ENCODE measurements at regions not wholly inside any gene's neighbourhood (a gene's known extent, or its start where the extent isn't known, plus 50 kb on each side); places are given as distances from the start of the nearest gene placed in this dataset.

DNA sequence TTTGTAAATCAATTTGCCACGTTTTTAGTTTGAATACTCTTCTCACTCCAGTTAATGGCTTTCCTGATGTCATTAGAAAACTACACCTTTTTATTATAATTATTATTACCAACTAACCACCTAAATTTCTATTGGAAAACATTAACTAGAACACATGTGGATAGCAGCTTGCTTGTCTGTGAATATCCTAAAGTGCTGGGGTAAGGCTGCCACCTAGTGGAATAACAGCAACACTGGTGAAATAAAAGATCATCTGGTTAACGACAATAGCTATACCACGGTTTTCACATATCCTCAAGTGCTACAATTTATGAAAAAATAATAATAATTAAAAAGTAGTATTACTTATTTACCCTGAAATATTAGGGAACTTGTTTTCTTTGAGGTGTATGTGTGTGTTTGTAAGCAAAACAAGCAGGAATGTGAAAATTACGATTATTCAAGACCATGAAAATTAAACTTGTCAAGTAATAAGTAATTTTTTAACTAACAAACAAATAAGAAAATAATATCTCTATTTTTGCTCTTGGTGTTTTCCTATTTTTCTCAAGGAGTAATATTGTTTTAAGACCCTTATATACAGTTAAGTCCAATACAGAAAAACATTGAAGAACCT is 130.1 kb upstream of the TECRL start:
- DNase-seq (peak in 5 of 10 donors; percentile 1 to 26 (median 6)), ATAC-seq (no peak)
- H3K4me3 Mint-ChIP-seq, result no peak overlapping the region
- H3K27me3 Mint-ChIP-seq, result no peaks in the 10 kb centered on the region
- peaks cover 0 to 7% (median 0%) of the 10 kb centered on the region in 9 donors for H3K9me3 Mint-ChIP-seq
- POLR2A ChIA-PET, result no interaction called here
- no peaks in the 10 kb centered on the region for H3K36me3 Mint-ChIP-seq
- H3K4me1 Mint-ChIP-seq, result no peaks in the 10 kb centered on the region
- H3K27ac Mint-ChIP-seq, result no peak overlapping the region

DNA sequence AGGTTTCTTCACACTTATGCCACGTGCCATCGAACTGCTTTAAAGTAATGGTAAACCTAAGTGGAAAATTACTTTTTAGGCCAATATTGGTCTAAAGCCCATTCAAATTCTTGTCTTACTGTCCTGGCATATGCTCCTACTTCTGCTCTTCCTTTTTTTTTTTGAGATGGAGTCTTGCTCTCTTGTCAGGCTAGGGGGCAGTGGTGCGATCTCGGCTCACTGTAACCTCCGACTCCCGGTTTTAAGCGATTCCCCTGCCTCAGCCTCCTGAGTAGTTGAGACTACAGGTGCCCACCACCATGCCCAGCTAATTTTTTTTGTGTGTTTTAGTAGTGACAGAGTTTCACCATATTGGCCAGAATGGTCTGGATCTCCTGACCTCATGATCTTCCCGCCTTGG is 129.0 kb upstream of the TECRL start:
- ATAC-seq (no peak), DNase-seq (no peak)
- Mint-ChIP-seq H3K27ac (no peak overlapping the region), H3K9me3 (peaks cover 0 to 8% (median 0%) of the 10 kb centered on the region in 9 donors), H3K4me3 (no peak overlapping the region), H3K4me1 (no peaks in the 10 kb centered on the region), H3K27me3 (no peaks in the 10 kb centered on the region), H3K36me3 (no peaks in the 10 kb centered on the region)
- POLR2A ChIA-PET, result no interaction called here

DNA sequence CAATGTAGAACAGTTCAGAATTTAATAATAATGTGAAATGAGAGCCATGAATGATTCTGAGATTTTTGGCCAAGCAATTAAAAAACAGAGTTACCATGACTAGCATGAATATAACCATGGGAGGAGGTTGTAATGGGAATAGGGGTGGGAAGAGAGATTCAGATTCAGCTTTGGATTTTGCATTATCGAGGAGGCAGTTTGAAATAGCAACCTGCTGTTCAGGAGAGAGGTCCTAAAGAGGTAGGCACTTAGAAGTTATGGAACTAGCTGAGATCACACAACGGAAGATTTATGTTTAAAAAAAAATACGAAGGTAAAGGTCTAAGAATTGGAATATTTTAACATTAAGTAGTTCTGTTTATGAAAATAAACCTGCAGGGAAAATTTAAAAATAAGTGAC is 124.4 kb upstream of the TECRL start:
- no peak overlapping the region for H3K4me3 Mint-ChIP-seq
- no peak for ATAC-seq

DNA sequence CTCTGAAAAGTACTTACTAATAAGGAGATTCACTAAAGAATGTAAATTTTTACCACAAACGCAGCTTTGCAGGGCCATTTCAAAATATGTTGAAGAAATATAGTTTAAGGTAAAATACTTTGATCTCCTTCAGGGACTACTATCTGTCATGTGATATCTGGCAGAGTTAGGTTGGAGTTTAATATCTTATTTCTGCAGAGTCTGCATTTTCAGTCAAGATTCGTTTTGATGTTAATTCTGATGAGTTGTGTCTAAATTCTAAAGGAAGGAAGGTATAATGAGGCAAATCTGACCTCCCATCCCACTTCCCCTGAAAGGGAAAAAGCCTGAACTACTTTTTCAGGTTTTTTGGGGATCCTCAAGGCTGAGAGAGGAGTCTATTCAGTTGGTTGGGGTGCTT is 123.9 kb upstream of the TECRL start:
- peaks cover 0 to 17% (median 3%) of the 10 kb centered on the region in 9 donors for H3K9me3 Mint-ChIP-seq
- H3K4me1 Mint-ChIP-seq, result no peaks in the 10 kb centered on the region
- H3K27ac Mint-ChIP-seq, result no peak overlapping the region
- H3K36me3 Mint-ChIP-seq, result no peaks in the 10 kb centered on the region
- ATAC-seq, result no peak
- H3K4me3 Mint-ChIP-seq, result no peak overlapping the region
- POLR2A ChIA-PET, result no interaction called here
- no peak for DNase-seq
- no peaks in the 10 kb centered on the region for H3K27me3 Mint-ChIP-seq

More for the DNA sequence above, 124.4 kb upstream of the TECRL start:
- Mint-ChIP-seq H3K4me1 (no peaks in the 10 kb centered on the region), H3K27me3 (no peaks in the 10 kb centered on the region), H3K9me3 (peaks cover 0 to 17% (median 3%) of the 10 kb centered on the region in 9 donors), H3K27ac (no peak overlapping the region), H3K36me3 (no peaks in the 10 kb centered on the region)
- no peak for DNase-seq
- POLR2A ChIA-PET, result no interaction called here

DNA sequence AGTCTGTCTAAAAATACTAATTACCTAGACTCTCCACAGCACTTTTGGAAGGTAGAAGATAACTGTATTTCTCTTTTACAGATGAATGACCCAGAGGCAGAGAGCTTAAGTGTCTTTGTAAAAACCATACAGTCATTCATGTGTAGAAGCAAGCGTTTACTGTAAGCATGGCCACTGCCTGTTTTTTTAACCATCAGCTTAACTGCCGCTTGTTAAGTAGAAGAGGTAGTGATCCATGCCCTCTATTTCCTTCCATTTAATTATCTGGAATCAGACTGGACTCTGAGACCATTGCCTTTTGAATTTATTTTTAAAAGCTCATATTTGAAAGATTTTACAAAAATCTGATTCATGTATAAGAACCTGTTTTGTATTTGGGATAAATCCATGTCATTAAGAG is 111.2 kb upstream of the TECRL start:
- POLR2A ChIA-PET, result no interaction called here
- H3K36me3 Mint-ChIP-seq, result no peaks in the 10 kb centered on the region
- ATAC-seq (no peak), DNase-seq (no peak)
- H3K27ac Mint-ChIP-seq, result no peak overlapping the region
- H3K4me1 Mint-ChIP-seq, result no peaks in the 10 kb centered on the region
- no peaks in the 10 kb centered on the region for H3K27me3 Mint-ChIP-seq
- no peak overlapping the region for H3K4me3 Mint-ChIP-seq
- peaks cover 0 to 8% (median 4%) of the 10 kb centered on the region in 9 donors for H3K9me3 Mint-ChIP-seq

DNA sequence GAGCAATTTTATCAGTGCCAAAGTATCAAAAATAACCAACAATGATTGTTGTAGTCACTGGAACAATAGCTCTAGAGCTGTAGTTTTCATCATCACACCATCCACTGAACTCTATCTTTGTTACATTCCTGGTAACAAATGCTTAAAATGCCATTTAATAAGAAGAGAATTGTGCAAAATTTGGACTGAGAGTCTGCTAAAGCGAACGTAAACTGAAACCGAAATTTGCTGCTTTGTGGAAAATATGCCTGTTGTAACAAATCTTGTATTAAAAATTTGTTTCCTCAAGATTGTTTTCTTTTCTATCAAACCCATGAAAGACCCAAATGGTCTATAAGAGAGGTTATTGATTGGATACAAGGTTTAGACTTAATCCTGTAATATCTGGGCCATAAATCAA is 109.3 kb upstream of the TECRL start:
- Mint-ChIP-seq H3K4me1 (no peaks in the 10 kb centered on the region), H3K4me3 (no peak overlapping the region), H3K27me3 (no peaks in the 10 kb centered on the region), H3K9me3 (peaks cover 0 to 8% (median 4%) of the 10 kb centered on the region in 9 donors), H3K36me3 (no peaks in the 10 kb centered on the region), H3K27ac (no peak overlapping the region)
- POLR2A ChIA-PET, result no interaction called here
- no peak for ATAC-seq
- DNase-seq, result no peak

DNA sequence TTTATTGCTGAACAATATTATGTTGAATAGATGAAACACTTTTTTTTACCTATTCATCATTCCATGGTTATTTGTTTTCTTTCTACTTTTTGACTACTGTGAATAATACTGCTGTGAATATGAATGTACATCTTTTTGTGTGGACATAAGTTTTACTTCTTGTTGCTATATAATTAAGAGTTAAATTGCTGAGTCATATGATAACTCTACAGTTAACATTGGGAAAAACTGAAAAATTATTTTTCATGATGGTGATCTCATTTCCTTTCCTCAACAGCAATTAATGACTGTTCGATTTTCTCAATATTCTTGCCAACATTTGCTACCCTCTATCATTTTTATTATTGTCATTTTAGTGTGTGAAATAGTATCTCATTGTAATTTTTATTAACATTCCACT is 106.9 kb upstream of the TECRL start:
- H3K27me3 Mint-ChIP-seq, result no peaks in the 10 kb centered on the region
- H3K4me3 Mint-ChIP-seq, result no peak overlapping the region
- DNase-seq, result no peak
- POLR2A ChIA-PET, result no interaction called here
- no peaks in the 10 kb centered on the region for H3K4me1 Mint-ChIP-seq
- H3K9me3 Mint-ChIP-seq, result peaks cover 0 to 10% (median 2%) of the 10 kb centered on the region in 9 donors
- ATAC-seq, result no peak
- H3K36me3 Mint-ChIP-seq, result no peaks in the 10 kb centered on the region
- no peak overlapping the region for H3K27ac Mint-ChIP-seq

DNA sequence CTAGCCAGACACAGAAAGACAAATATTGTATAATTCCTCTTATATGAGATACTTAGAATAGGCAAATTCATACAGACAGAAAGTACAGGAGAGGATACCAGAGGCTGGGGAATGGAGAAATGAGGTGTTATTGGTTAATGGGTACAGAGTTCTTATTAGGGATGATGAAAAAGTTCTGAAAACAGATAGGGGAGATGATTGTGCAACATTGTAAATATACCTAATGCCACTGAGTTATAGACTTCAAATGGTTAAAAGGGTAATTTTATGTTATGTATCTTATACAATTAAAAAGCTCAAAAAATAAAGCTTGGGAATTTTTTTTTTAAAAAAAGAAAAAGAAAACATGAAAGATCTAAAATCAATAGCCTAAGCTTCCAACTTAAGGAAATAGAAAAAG is 98.8 kb upstream of the TECRL start:
- Mint-ChIP-seq H3K27me3 (no peaks in the 10 kb centered on the region), H3K9me3 (peaks cover 0 to 27% (median 6%) of the 10 kb centered on the region in 9 donors), H3K4me1 (no peaks in the 10 kb centered on the region), H3K4me3 (no peak overlapping the region), H3K27ac (no peak overlapping the region), H3K36me3 (no peaks in the 10 kb centered on the region)
- DNase-seq, result no peak
- no peak for ATAC-seq
- POLR2A ChIA-PET, result no interaction called here

DNA sequence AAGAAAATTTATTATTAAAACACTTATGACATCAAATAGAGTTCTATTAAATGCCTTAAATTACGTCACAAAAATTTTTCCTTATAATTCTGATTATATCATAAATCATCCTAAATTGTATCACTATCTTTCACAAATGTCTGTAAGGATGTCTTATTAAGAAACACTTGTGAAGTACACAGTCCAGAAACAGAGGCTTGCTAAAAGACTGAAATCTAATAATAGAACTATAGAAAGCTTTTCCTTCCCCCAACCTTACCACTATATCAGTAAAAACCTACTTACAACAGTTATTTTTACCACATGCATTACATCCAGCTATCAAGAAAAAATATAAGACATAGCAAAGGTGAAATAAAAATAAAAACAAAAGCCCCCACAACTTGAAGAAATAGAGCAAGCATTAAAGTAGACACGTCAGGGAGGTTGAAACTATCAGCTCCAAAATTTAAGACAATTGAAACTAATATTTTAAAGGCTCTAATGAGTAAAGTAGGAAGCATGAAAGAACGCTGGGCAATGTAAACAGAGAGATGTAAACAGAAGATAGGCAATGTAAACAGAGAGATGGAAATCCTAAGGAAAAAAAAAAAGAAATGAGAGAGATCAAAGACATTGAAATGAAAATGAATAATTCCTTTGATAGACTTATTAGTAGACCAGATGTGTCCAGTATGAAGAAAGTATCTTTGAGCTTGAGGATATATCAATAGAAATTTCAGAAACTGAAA is 94.9 kb upstream of the TECRL start:
- no peaks in the 10 kb centered on the region for H3K27me3 Mint-ChIP-seq
- H3K36me3 Mint-ChIP-seq, result no peaks in the 10 kb centered on the region
- no peaks in the 10 kb centered on the region for H3K4me1 Mint-ChIP-seq
- no peak overlapping the region for H3K4me3 Mint-ChIP-seq
- POLR2A ChIA-PET, result no interaction called here
- peaks cover 0 to 25% (median 5%) of the 10 kb centered on the region in 9 donors for H3K9me3 Mint-ChIP-seq
- DNase-seq (no peak), ATAC-seq (no peak)
- H3K27ac Mint-ChIP-seq, result no peak overlapping the region

DNA sequence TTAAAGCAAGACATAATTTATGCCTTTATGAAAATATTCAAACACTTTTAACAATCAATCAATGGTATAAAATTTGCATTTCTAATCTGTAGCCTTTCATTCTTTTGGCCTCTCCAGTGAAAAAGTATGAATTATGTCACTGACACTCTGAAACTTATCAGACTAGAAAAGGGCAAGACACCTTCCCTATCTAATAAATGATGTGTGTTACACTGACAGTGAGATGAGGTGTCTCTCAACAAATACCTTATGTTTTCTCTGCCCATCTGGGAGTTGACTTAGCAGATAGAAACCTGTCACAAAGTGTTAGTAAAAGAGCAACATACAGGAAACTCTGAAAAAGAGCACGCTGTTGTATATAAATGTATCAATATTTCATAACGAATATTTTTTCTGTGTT is 94.2 kb upstream of the TECRL start:
- Mint-ChIP-seq H3K4me1 (no peaks in the 10 kb centered on the region), H3K36me3 (no peaks in the 10 kb centered on the region), H3K9me3 (peaks cover 0 to 25% (median 5%) of the 10 kb centered on the region in 9 donors), H3K27me3 (no peaks in the 10 kb centered on the region), H3K4me3 (no peak overlapping the region), H3K27ac (no peak overlapping the region)
- ATAC-seq, result no peak
- no peak for DNase-seq
- POLR2A ChIA-PET, result no interaction called here

DNA sequence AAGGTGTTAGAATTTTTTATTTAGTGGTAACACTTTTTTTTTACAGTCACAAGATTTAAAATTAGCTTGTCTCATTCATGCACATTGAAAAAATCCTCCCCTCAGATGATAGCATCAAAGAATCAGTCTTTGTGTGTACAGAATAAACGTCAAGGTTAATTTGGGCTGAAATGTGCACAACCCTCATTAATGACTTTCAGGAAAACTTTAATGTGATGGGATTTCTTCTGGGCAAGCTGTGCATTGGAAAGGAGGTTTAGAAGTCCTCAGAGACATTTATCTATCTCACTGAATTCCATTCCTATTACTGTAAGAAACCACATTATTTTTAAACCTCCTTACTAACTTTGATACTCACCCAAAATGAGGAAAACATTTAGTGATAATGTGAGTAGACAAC is 88.2 kb upstream of the TECRL start:
- no peak for DNase-seq
- no peak overlapping the region for H3K4me3 Mint-ChIP-seq
- POLR2A ChIA-PET, result no interaction called here
- H3K27ac Mint-ChIP-seq, result no peak overlapping the region
- H3K9me3 Mint-ChIP-seq, result peaks cover 0 to 5% (median 0%) of the 10 kb centered on the region in 9 donors
- H3K36me3 Mint-ChIP-seq, result peaks cover 0 to 1% (median 0%) of the 10 kb centered on the region in 3 donors
- H3K27me3 Mint-ChIP-seq, result no peaks in the 10 kb centered on the region
- H3K4me1 Mint-ChIP-seq, result no peaks in the 10 kb centered on the region
- ATAC-seq, result no peak

DNA sequence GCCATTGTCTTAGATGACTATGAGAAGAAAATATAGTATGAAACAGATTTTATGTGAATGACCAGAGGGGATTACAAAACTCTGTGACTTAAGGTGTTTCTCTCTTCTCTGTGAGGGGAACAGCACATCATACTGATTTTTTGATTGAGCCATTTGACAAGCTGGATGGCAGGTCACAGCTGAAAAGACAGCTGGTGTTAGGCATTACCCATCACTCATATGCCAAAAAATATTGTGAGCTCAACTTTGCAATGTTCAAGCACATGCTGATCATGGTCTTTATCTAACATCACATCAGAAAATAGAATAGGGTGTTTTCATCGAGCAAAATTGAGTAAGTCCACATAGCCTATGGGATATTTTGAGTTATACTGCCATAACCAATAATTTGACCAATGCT is 86.7 kb upstream of the TECRL start:
- Mint-ChIP-seq H3K27me3 (no peaks in the 10 kb centered on the region), H3K4me3 (no peak overlapping the region), H3K4me1 (no peaks in the 10 kb centered on the region), H3K36me3 (peaks cover 0 to 1% (median 0%) of the 10 kb centered on the region in 3 donors), H3K9me3 (peaks cover 0 to 4% (median 0%) of the 10 kb centered on the region in 9 donors), H3K27ac (no peak overlapping the region)
- no peak for ATAC-seq
- POLR2A ChIA-PET, result no interaction called here
- no peak for DNase-seq

DNA sequence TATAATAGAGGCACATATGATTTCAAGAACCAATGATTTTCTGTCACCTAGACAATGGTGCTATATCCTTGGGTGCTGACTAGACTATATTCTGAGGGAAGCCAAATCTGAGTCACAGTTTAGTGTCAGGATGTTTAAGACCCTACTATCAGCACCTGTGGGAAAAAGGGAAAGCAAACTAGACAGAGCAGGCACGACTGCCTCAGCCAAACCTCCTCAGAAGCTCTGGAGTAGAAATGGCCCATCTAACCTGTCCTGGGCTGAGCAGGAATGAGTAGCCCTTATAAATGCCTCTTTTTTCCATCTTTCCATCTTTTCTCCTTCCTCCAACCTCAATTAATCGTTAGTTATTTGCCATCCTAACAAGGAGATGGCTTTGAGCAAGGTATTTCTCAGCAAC is 80.4 kb upstream of the TECRL start:
- H3K27ac Mint-ChIP-seq, result no peak overlapping the region
- H3K4me3 Mint-ChIP-seq, result no peak overlapping the region
- peaks cover 0 to 10% (median 0%) of the 10 kb centered on the region in 9 donors for H3K9me3 Mint-ChIP-seq
- no peaks in the 10 kb centered on the region for H3K27me3 Mint-ChIP-seq
- H3K36me3 Mint-ChIP-seq, result no peaks in the 10 kb centered on the region
- DNase-seq (no peak), ATAC-seq (no peak)
- H3K4me1 Mint-ChIP-seq, result no peaks in the 10 kb centered on the region
- POLR2A ChIA-PET, result no interaction called here

DNA sequence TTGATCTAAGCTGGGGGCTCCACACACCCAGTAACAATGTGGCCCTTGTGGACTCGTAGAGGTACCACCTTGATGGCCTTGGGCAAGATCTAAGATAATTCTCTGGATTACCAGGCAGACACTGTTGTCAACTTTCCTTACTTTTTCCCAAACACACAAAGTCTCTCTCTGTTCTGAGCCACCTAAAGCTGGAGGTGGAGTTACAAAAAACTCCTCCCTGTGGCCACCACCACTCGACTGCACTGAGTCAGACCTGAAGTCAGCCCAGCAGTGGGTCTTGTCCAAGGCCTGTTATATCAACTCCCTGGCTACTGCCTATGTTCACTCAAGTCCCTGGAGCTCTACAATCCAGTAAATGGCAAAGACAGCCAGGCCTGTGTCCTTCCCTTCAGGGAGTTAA is 70.1 kb upstream of the TECRL start:
- DNase-seq, result no peak
- Mint-ChIP-seq H3K4me3 (no peak overlapping the region), H3K36me3 (no peaks in the 10 kb centered on the region), H3K4me1 (no peaks in the 10 kb centered on the region), H3K27me3 (no peaks in the 10 kb centered on the region), H3K27ac (no peak overlapping the region), H3K9me3 (peaks cover 0 to 9% (median 5%) of the 10 kb centered on the region in 9 donors)
- POLR2A ChIA-PET, result no interaction called here
- ATAC-seq, result no peak

Measured in naive thymus-derived CD8-positive, alpha-beta T cell (primary cell).